ENCODE measurements at regions not wholly inside any gene's neighbourhood (a gene's known extent, or its start where the extent isn't known, plus 50 kb on each side); places are given as distances from the start of the nearest gene placed in this dataset.

GRCh38 chr3:147760941-147761340 lies 351.8 kb downstream of the ZIC1 start:
- TF ChIP-seq POLR2AphosphoS5 (IDR thresholded peaks at IDR 0.05; ENCODE audit: low read depth) (no peak), CTCF (conservative IDR thresholded peaks at IDR 0.05; ENCODE audit: low read depth in 2 of 2) (no peak), EZH2 (IDR thresholded peaks at IDR 0.05; ENCODE audit: low read depth, unreplicated experiment) (no peak), EZH2phosphoT487 (IDR thresholded peaks at IDR 0.05; ENCODE audit: unreplicated experiment) (no peak), ETS1 (IDR thresholded peaks at IDR 0.05) (no peak)

Data from GM23338 (cell line).